Heart right ventricle (tissue), 16 donors: ENCODE measurements at regions not wholly inside any gene's neighbourhood (a gene's known extent, or its start where the extent isn't known, plus 50 kb on each side); places are given as distances from the start of the nearest gene placed in this dataset.

ENCODE experiments used
- ATAC-seq, 8 donors: fragments of 200-7000 bp; cut with Tn5 transposase; one replicate each; pipeline ENCODE4 v1.9.1; 2020; ENCODE audit warnings: mild to moderate bottlenecking in 8 of 8, moderate library complexity in 8 of 8, moderate number of reproducible peaks in 1 of 8
- DNase-seq, 2 donors: peaks; one replicate each; pipeline ENCODE4 v3.0.0-alpha.2; 2020
- H3K27ac ChIP-seq, 10 donors: fragments of 200-600 bp; sonication (generic) in 2 of 10; one replicate each; pipeline versions ENCODE4 v1.5.0 to v1.8.0; 2020 to 2022; ENCODE audit warnings: mild to moderate bottlenecking in 3 of 10
- H3K27me3 ChIP-seq, 7 donors: fragments of 200-600 bp; one replicate each; pipeline ENCODE4 v1.8.0; 2021 to 2022; ENCODE audit warnings: mild to moderate bottlenecking in 2 of 7
- H3K36me3 ChIP-seq, 9 donors: fragments of 200-600 bp; sonication (generic) in 1 of 9; one replicate each; pipeline versions ENCODE4 v1.5.0 to v1.8.0; 2020 to 2022; ENCODE audit warnings: mild to moderate bottlenecking in 2 of 9
- H3K4me1 ChIP-seq, 9 donors: fragments of 200-600 bp; sonication (generic) in 1 of 9; one replicate each; pipeline versions ENCODE4 v1.5.0 to v1.8.0; 2020 to 2022; ENCODE audit warnings: mild to moderate bottlenecking in 4 of 9
- H3K4me3 ChIP-seq, 10 donors: fragments of 200-600 bp; sonication (generic) in 2 of 10; one replicate each; pipeline versions ENCODE4 v1.5.0 to v1.8.0; 2020 to 2022; ENCODE audit warnings: mild to moderate bottlenecking in 7 of 10, moderate library complexity in 2 of 10
- H3K9me3 ChIP-seq, 11 donors: fragments of 200-600 bp in 10 of 11; sonication (generic) in 2 of 11; one replicate each; pipeline versions ENCODE4 v1.5.0 to v1.8.0; 2013 to 2022; ENCODE audit warnings: mild to moderate bottlenecking in 2 of 11, control low read depth in 1 of 11, moderate library complexity in 1 of 11
- CTCF ChIP-seq, 9 donors: fragments of 200-600 bp; sonication (generic) in 2 of 9; IDR thresholded peaks; one replicate each; pipeline versions ENCODE4 v1.5.0 to v1.8.0; 2021 to 2022; ENCODE audit warnings: antibody characterized with exemption in 9 of 9, mild to moderate bottlenecking in 5 of 9, moderate library complexity in 1 of 9
- WGBS, 2 donors: extraction: QIAGEN DNeasy Blood & Tissue Kit; methylation state at CpG; one replicate each; pipeline ENCODE4 v1.1.7; 2013; ENCODE audit warnings: inconsistent platforms in 1 of 2; 5-methylcytosine and 5-hydroxymethylcytosine counted together
- intact Hi-C, 10 donors: fragments of 100-400 bp; cut with DNase I; formaldehyde crosslinking; loops; one replicate each; pipeline versions ENCODE4 v1.11.1 to v1.14.2; 2022
- donor health status: Arrhythmogenic right ventricular cardiomyopathy.
- donor health status: ischemic (EF 13 %, LVEDD 7.1; RV severe dilation, severe dysfunction).
- donor health status: healthy with polysubstance abuse.
- donor health status: DM: no; HTN: yes; CAD: no.
- donor health status: DM: no; HTN: no; CAD: no.
- donor health status: ischemic (EF 25% LVEDD 6.9; RV normal size, moderate dysfunction).
- donor health status: ischemic (EF 25% LVEDD 5.7; RV mildly dilated, moderate dysfunction).
- donor health status: healthy.
- donor health status: DM: yes; HTN: yes; CAD: no.
- donor health status: Ischemic cardiomyopathy.
- donor health status: ischemic (EF 35%, LVEDD 5.7; RV mildly dilated, moderate dysfunction).
- donor health status: nonischemic (EF 11% LVEDD 7.7; RV severe dilation, severe dysfunction).
- donor health status: DM: yes; HTN: yes; CAD: no.
- donor health status: PGD.
- donor health status: ischemic (EF 29% LVEDD 5.4; RV normal size, mild dysfunction).
- donor health status: nonischemic (EF 23%, LVEDD 6.1; RV moderate dilation, normal function).

- Histone ChIP-seq H3K9me3 (no peaks in the 10 kb centered on the region), H3K27ac (no peak overlapping the region), H3K4me3 (no peak overlapping the region), H3K36me3 (no peaks in the 10 kb centered on the region), H3K4me1 (no peaks in the 10 kb centered on the region), H3K27me3 (no peaks in the 10 kb centered on the region)
- WGBS, 2 donors, result 80% methylated on average over 10 of the region's 10 CpGs
- DNase-seq (no peak), ATAC-seq (no peak)
- TF ChIP-seq CTCF (IDR thresholded peaks at IDR 0.05), result no peak
- intact Hi-C loops, result no loop called here
Measured at GRCh38 chr16:52757746-52758472, 211.0 kb upstream of the TOX3 start.

- intact Hi-C loops, result no loop called here
- H3K36me3 ChIP-seq, result no peaks in the 10 kb centered on the region
- WGBS, 2 donors, result 90 to 94% methylated on average over 2 of the region's 2 CpGs
Measured at GRCh38 chr16:52756812-52757517, 210.0 kb upstream of the TOX3 start.

GRCh38 chr16:52755396-52755795 lies 208.5 kb upstream of the TOX3 start:
- H3K27me3 ChIP-seq, result peaks cover 0 to 7% (median 0%) of the 10 kb centered on the region in 7 donors
- H3K27ac ChIP-seq, result no peak overlapping the region
- TF ChIP-seq CTCF (IDR thresholded peaks at IDR 0.05), result no peak
- ATAC-seq (no peak), DNase-seq (no peak)
- 57 to 59% methylated on average over 1 of the region's 1 CpG for WGBS, 2 donors
- no peaks in the 10 kb centered on the region for H3K4me1 ChIP-seq
- intact Hi-C loops, result no loop called here
- H3K9me3 ChIP-seq, result no peaks in the 10 kb centered on the region
- no peaks in the 10 kb centered on the region for H3K36me3 ChIP-seq
- no peak overlapping the region for H3K4me3 ChIP-seq

More at GRCh38 chr16:52756812-52757517, 210.0 kb upstream of the TOX3 start:
- Histone ChIP-seq H3K27ac (no peak overlapping the region), H3K4me1 (no peaks in the 10 kb centered on the region), H3K9me3 (no peaks in the 10 kb centered on the region), H3K27me3 (no peaks in the 10 kb centered on the region), H3K4me3 (no peak overlapping the region)
- DNase-seq, result no peak
- no peak for ATAC-seq
- TF ChIP-seq CTCF (IDR thresholded peaks at IDR 0.05), result no peak

GRCh38 chr16:52751035-52751434 lies 204.1 kb upstream of the TOX3 start:
- DNase-seq (no peak), ATAC-seq (no peak)
- Histone ChIP-seq H3K4me1 (no peaks in the 10 kb centered on the region), H3K9me3 (no peaks in the 10 kb centered on the region), H3K36me3 (no peaks in the 10 kb centered on the region), H3K4me3 (no peak overlapping the region), H3K27me3 (peaks cover 0 to 10% (median 0%) of the 10 kb centered on the region in 7 donors), H3K27ac (no peak overlapping the region)
- TF ChIP-seq CTCF (IDR thresholded peaks at IDR 0.05), result no peak
- intact Hi-C loops, result no loop called here
